PC-9 (cell line): ENCODE measurements at regions not wholly inside any gene's neighbourhood (a gene's known extent, or its start where the extent isn't known, plus 50 kb on each side); places are given as distances from the start of the nearest gene placed in this dataset.

Experiments used
- CTCF ChIP-seq: fragments of 200-600 bp; sonication (generic); conservative IDR thresholded peaks from 2 replicates; pipeline ENCODE4 v1.6.1; 2017; ENCODE audit warnings: mixed run types, antibody characterized with exemption, mild to moderate bottlenecking, moderate library complexity
- EZH2 ChIP-seq: fragments of 200-600 bp; sonication (generic); IDR thresholded peaks from 2 replicates; pipeline ENCODE4 v1.8.0; 2017; ENCODE audit warnings: antibody characterized with exemption, low read depth

DNA sequence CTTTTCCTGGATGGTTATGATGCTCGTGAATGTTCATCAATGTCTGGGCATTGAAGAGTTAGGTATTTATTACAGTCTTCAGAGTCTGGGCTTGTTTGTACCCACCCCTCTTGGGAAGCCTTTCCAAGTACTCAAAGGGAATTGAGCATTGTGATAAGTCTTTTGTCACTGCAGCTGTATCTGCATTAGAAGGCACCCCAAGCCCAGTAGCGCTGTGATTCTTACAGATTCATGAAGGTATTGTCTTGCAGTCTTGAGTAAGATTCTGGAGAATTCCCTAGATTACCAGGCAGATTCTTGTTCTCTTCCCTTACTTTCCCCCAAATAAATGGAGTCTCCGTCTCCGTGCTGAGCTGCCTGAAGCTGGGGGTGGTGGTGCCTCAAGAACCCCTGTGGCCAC lies 173.4 kb upstream of the HUWE1 start:
- TF ChIP-seq CTCF = no peak
- TF ChIP-seq EZH2 = no peak
